Mesothelial cell of epicardium (in vitro differentiated cells): ENCODE measurements at regions not wholly inside any gene's neighbourhood (a gene's known extent, or its start where the extent isn't known, plus 50 kb on each side); places are given as distances from the start of the nearest gene placed in this dataset.

Source experiments
- DNase-seq, 2 experiments: peaks; one replicate each; pipeline ENCODE4 v3.0.0; 2021; ENCODE audit warnings: low spot score in 2 of 2; ENCODE audit not compliant: unreplicated experiment in 2 of 2
- H3K27ac Mint-ChIP-seq: 2 replicates; pipeline ENCODE4 v1.8.0; 2021; ENCODE audit warnings: mixed read lengths
- H3K27me3 Mint-ChIP-seq: 2 replicates; pipeline ENCODE4 v1.8.0; 2021; ENCODE audit warnings: low read depth, mixed read lengths
- H3K36me3 Mint-ChIP-seq: 2 replicates; pipeline ENCODE4 v1.8.0; 2021; ENCODE audit warnings: mixed read lengths
- H3K4me1 Mint-ChIP-seq: 2 replicates; pipeline ENCODE4 v1.8.0; 2021; ENCODE audit warnings: mixed read lengths
- H3K4me3 Mint-ChIP-seq: 2 replicates; pipeline ENCODE4 v1.8.0; 2021; ENCODE audit warnings: mild to moderate bottlenecking, moderate library complexity, mixed read lengths
- H3K9me3 Mint-ChIP-seq: 2 replicates; pipeline ENCODE4 v1.8.0; 2021; ENCODE audit warnings: mixed read lengths
- TF ChIP-seq, protein P1 (sequence below): fragments of 200-600 bp; sonication (generic); IDR thresholded peaks from one replicate; pipeline ENCODE4 v1.5.0; 2021; ENCODE audit warnings: antibody characterized with exemption; ENCODE audit not compliant: unreplicated experiment

DNA sequence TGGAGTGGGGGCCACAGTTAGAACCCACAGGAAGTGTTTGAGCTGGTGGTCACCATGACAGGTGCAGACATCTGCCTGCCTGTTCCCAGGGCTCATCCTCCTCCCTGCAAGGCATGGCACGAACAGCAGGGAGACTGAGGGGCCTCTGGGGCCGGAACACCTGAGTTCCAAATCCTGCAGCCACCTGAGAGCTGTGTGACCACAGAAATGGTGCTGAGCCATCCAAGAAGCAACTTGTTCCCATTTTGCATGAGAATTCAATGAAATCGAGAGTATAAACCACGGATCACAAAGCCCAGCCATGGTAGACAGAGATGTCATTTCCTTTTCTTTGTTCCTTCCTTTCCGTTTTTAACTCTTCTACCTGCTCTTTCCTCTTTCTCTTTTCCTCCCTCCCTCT, 268.6 kb downstream of the FOXA2 start:
- no peaks in the 10 kb centered on the region for H3K36me3 Mint-ChIP-seq
- peaks cover 80% of the 10 kb centered on the region for H3K27me3 Mint-ChIP-seq
- H3K27ac Mint-ChIP-seq, result no peak overlapping the region

DNA sequence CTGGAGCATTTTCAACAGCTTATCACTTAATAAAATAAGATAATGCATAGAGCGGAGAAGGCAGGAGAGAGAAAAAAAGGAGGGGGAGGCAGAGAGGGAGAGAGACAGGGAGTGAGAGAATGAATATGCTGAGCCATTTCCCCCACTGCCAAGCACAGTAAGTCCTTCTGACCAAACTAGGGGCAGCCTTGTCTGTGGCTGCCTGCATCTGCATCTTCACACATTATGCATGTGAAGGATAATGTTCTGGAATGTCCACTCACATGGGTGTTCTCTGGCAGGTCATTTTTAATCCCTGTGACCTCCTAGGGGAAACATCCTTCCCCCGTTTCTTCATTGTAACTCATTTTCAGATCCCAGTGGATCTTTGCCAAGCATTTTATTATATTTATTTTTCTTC, 269.3 kb downstream of the FOXA2 start:
- H3K9me3 Mint-ChIP-seq, result no peaks in the 10 kb centered on the region

More for the DNA sequence above, 268.6 kb downstream of the FOXA2 start:
- TF ChIP-seq, protein P1, sequence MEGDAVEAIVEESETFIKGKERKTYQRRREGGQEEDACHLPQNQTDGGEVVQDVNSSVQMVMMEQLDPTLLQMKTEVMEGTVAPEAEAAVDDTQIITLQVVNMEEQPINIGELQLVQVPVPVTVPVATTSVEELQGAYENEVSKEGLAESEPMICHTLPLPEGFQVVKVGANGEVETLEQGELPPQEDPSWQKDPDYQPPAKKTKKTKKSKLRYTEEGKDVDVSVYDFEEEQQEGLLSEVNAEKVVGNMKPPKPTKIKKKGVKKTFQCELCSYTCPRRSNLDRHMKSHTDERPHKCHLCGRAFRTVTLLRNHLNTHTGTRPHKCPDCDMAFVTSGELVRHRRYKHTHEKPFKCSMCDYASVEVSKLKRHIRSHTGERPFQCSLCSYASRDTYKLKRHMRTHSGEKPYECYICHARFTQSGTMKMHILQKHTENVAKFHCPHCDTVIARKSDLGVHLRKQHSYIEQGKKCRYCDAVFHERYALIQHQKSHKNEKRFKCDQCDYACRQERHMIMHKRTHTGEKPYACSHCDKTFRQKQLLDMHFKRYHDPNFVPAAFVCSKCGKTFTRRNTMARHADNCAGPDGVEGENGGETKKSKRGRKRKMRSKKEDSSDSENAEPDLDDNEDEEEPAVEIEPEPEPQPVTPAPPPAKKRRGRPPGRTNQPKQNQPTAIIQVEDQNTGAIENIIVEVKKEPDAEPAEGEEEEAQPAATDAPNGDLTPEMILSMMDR, result no peak
- Mint-ChIP-seq H3K9me3 (no peaks in the 10 kb centered on the region), H3K4me3 (no peak overlapping the region), H3K4me1 (no peaks in the 10 kb centered on the region)
- DNase-seq, result no peak

DNA sequence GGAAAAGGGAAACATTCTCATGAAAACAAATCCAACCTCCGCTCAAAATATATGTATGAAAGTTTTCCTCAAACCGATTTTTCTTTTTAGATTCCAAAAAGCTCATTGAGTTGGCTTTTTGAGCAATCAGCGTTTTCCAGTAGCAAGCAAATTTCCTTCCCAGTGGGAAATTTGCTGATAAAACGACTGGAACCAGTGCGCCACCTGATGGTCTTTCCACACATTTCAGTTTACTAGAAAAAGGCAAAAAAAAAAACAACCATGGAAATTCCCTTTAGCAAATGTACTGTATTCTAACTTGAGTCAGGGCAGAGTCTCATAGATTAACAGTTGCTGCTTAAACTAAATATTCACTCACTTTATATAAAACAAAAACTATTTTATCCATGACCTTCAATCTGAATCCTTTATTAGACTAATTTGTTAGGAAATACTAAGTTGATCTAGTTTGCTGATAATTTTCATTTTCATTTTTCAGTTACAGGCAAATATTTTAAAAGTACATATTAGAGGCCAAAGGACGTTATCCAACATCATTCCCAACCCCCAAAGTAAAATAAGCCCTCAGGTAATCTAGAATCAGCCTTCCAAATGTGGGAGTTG, 271.5 kb downstream of the FOXA2 start:
- no peaks in the 10 kb centered on the region for H3K36me3 Mint-ChIP-seq
- H3K27me3 Mint-ChIP-seq, result peaks cover 66% of the 10 kb centered on the region
- no peaks in the 10 kb centered on the region for H3K4me1 Mint-ChIP-seq
- peak in 1 of 2 experiments; percentile 53 for DNase-seq
- no peak overlapping the region for H3K27ac Mint-ChIP-seq
- H3K9me3 Mint-ChIP-seq, result no peaks in the 10 kb centered on the region
- TF ChIP-seq, protein P1, result peak; percentile 77
- H3K4me3 Mint-ChIP-seq, result no peak overlapping the region

More for the DNA sequence above, 269.3 kb downstream of the FOXA2 start:
- H3K27ac Mint-ChIP-seq, result no peak overlapping the region
- no peaks in the 10 kb centered on the region for H3K4me1 Mint-ChIP-seq
- no peak overlapping the region for H3K4me3 Mint-ChIP-seq
- DNase-seq, result no peak
- peaks cover 83% of the 10 kb centered on the region for H3K27me3 Mint-ChIP-seq
- TF ChIP-seq, protein P1, result no peak
- no peaks in the 10 kb centered on the region for H3K36me3 Mint-ChIP-seq

DNA sequence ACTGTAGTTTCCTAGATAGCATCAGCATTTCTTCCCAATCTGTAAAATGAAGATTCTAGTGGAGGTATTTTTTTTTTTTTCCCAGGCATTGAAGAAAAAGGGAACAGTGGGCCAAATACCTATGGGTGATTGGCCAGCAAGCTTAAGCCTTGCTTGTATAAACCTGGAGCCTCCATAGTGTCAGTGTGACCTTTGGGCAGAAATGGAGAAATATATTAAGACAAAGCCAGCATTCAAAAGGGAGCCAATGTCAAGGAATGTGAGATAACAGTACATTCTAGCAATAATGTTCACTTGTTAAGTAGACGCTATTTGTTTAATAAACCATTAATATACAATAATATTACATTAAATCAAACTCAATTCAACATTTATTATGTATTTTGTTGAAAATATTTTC, 275.4 kb downstream of the FOXA2 start:
- Mint-ChIP-seq H3K27me3 (peaks cover 48% of the 10 kb centered on the region), H3K4me3 (no peak overlapping the region), H3K9me3 (no peaks in the 10 kb centered on the region), H3K4me1 (peaks cover 3% of the 10 kb centered on the region), H3K36me3 (no peaks in the 10 kb centered on the region), H3K27ac (no peak overlapping the region)
- no peak for DNase-seq
- TF ChIP-seq, protein P1, result no peak

DNA sequence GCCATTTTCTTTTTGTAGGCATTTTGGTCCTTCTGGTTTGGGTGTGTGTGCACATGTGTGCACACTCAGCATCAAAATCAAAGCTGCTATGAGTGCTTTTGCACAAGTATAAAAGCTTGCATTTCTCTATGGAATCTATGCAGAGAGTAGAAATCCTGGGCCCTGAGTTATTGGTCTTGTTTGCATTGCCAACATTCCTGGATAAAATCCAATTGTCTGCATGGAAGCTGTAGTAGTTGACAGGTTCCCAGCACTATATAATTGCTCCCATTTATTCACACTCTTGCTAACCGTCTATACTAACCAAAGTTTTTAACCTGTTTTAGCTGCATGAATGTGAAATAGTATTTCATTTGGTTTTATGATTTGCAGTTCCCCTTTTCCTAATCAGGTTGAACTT, 277.0 kb downstream of the FOXA2 start:
- TF ChIP-seq, protein P1, result no peak
- peaks cover 3% of the 10 kb centered on the region for H3K4me1 Mint-ChIP-seq
- H3K4me3 Mint-ChIP-seq, result no peak overlapping the region
- H3K9me3 Mint-ChIP-seq, result no peaks in the 10 kb centered on the region
- no peak for DNase-seq
- peaks cover 46% of the 10 kb centered on the region for H3K27me3 Mint-ChIP-seq
- H3K27ac Mint-ChIP-seq, result no peak overlapping the region
- no peaks in the 10 kb centered on the region for H3K36me3 Mint-ChIP-seq

DNA sequence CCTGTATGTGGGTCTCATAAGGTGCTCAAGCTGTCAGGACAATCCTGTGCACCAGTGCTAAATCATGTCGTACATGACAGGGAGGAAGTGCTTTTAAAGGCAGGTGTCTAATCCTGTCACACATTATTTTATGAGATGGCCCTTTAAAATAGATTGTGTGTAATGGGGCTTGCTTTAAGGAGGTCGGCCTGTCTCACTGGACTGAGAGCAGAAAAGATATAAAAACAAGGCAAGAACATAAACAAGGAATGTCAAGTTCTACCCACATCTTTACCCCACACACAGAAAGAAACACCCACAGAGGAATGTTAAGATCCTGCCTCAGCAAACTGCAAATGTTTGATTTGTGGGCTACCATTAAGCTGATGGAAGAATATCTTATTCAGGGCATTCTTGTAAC, 279.0 kb downstream of the FOXA2 start:
- TF ChIP-seq, protein P1, result no peak
- no peak for DNase-seq
- Mint-ChIP-seq H3K36me3 (no peaks in the 10 kb centered on the region), H3K27ac (no peak overlapping the region), H3K4me3 (no peak overlapping the region), H3K27me3 (peaks cover 29% of the 10 kb centered on the region), H3K4me1 (peaks cover 3% of the 10 kb centered on the region), H3K9me3 (peaks cover 4% of the 10 kb centered on the region)
